Activated naive CD8-positive, alpha-beta T cell treated with anti-CD3 and anti-CD28 coated beads, Interleukin-2, amount 50 U/mL, for 24 hours (primary cell): ENCODE measurements at regions not wholly inside any gene's neighbourhood (a gene's known extent, or its start where the extent isn't known, plus 50 kb on each side); places are given as distances from the start of the nearest gene placed in this dataset.

Source experiments
- ATAC-seq: fragments of 150-1000 bp; cut with Tn5 transposase; one replicate; pipeline ENCODE4 v1.10.0; 2021
- DNase-seq: peaks from one replicate; pipeline ENCODE4 v3.0.0; 2021
- H3K27ac Mint-ChIP-seq: one replicate; pipeline ENCODE4 v1.8.0; 2021; ENCODE audit warnings: mild to moderate bottlenecking, mixed read lengths
- H3K27me3 Mint-ChIP-seq: one replicate; pipeline ENCODE4 v1.8.0; 2021; ENCODE audit warnings: mixed read lengths
- H3K36me3 Mint-ChIP-seq: one replicate; pipeline ENCODE4 v1.8.0; 2021; ENCODE audit warnings: low read depth, mixed read lengths
- H3K4me1 Mint-ChIP-seq: one replicate; pipeline ENCODE4 v1.8.0; 2021; ENCODE audit warnings: mixed read lengths
- H3K4me3 Mint-ChIP-seq: one replicate; pipeline ENCODE4 v1.8.0; 2021; ENCODE audit warnings: mild to moderate bottlenecking, moderate library complexity, mixed read lengths
- H3K9me3 Mint-ChIP-seq: one replicate; pipeline ENCODE4 v1.8.0; 2021; ENCODE audit warnings: mixed read lengths

GRCh38 chr12:116640281-116640680, 81.1 kb downstream of the MAP1LC3B2 start:
- ATAC-seq = no peak
- no peak for DNase-seq
- Mint-ChIP-seq H3K4me1 (peaks cover 5% of the 10 kb centered on the region), H3K4me3 (no peak overlapping the region), H3K9me3 (no peaks in the 10 kb centered on the region), H3K27me3 (peaks cover 5% of the 10 kb centered on the region), H3K27ac (no peak overlapping the region), H3K36me3 (no peaks in the 10 kb centered on the region)

GRCh38 chr12:116639765-116640164, 80.6 kb downstream of the MAP1LC3B2 start:
- ATAC-seq (no peak), DNase-seq (no peak)
- Mint-ChIP-seq H3K4me1 (peaks cover 6% of the 10 kb centered on the region), H3K27ac (no peak overlapping the region), H3K27me3 (peaks cover 7% of the 10 kb centered on the region), H3K4me3 (no peak overlapping the region), H3K36me3 (no peaks in the 10 kb centered on the region), H3K9me3 (no peaks in the 10 kb centered on the region)

GRCh38 chr12:116638376-116638775, 79.2 kb downstream of the MAP1LC3B2 start:
- no peak for DNase-seq
- no peak overlapping the region for H3K4me3 Mint-ChIP-seq
- no peaks in the 10 kb centered on the region for H3K36me3 Mint-ChIP-seq
- ATAC-seq = no peak
- H3K27me3 Mint-ChIP-seq = peaks cover 11% of the 10 kb centered on the region
- H3K27ac Mint-ChIP-seq = no peak overlapping the region
- no peaks in the 10 kb centered on the region for H3K9me3 Mint-ChIP-seq
- H3K4me1 Mint-ChIP-seq = peaks cover 6% of the 10 kb centered on the region

- DNase-seq (no peak), ATAC-seq (no peak)
- Mint-ChIP-seq H3K9me3 (no peaks in the 10 kb centered on the region), H3K36me3 (no peaks in the 10 kb centered on the region), H3K27ac (no peak overlapping the region), H3K4me1 (peaks cover 6% of the 10 kb centered on the region), H3K27me3 (peaks cover 11% of the 10 kb centered on the region), H3K4me3 (no peak overlapping the region)
Observed at GRCh38 chr12:116637589-116638150, 78.5 kb downstream of the MAP1LC3B2 start.

GRCh38 chr12:116636608-116637519, 77.7 kb downstream of the MAP1LC3B2 start:
- Mint-ChIP-seq H3K9me3 (no peaks in the 10 kb centered on the region), H3K4me3 (no peak overlapping the region), H3K27ac (no peak overlapping the region), H3K4me1 (peaks cover 6% of the 10 kb centered on the region), H3K36me3 (no peaks in the 10 kb centered on the region), H3K27me3 (peaks cover 11% of the 10 kb centered on the region)
- DNase-seq (no peak), ATAC-seq (no peak)

GRCh38 chr12:116635487-116635886, 76.3 kb downstream of the MAP1LC3B2 start:
- no peak for ATAC-seq
- Mint-ChIP-seq H3K4me3 (no peak overlapping the region), H3K27ac (no peak overlapping the region), H3K4me1 (peaks cover 6% of the 10 kb centered on the region), H3K27me3 (peaks cover 12% of the 10 kb centered on the region), H3K9me3 (no peaks in the 10 kb centered on the region), H3K36me3 (no peaks in the 10 kb centered on the region)
- no peak for DNase-seq

- no peak overlapping the region for H3K4me3 Mint-ChIP-seq
- DNase-seq = no peak
- H3K9me3 Mint-ChIP-seq = no peaks in the 10 kb centered on the region
- H3K27ac Mint-ChIP-seq = no peak overlapping the region
- peaks cover 6% of the 10 kb centered on the region for H3K4me1 Mint-ChIP-seq
- no peak for ATAC-seq
- peaks cover 13% of the 10 kb centered on the region for H3K27me3 Mint-ChIP-seq
- H3K36me3 Mint-ChIP-seq = no peaks in the 10 kb centered on the region
Observed at GRCh38 chr12:116633476-116633875, 74.3 kb downstream of the MAP1LC3B2 start.

- Mint-ChIP-seq H3K27me3 (peaks cover 13% of the 10 kb centered on the region), H3K9me3 (no peaks in the 10 kb centered on the region), H3K4me1 (peaks cover 6% of the 10 kb centered on the region), H3K4me3 (no peak overlapping the region), H3K36me3 (no peaks in the 10 kb centered on the region), H3K27ac (no peak overlapping the region)
- DNase-seq = no peak
- no peak for ATAC-seq
Observed at GRCh38 chr12:116631619-116632018, 72.4 kb downstream of the MAP1LC3B2 start.

GRCh38 chr12:116630762-116631161, 71.6 kb downstream of the MAP1LC3B2 start:
- Mint-ChIP-seq H3K27me3 (peaks cover 13% of the 10 kb centered on the region), H3K36me3 (no peaks in the 10 kb centered on the region), H3K4me3 (no peak overlapping the region), H3K27ac (no peak overlapping the region), H3K4me1 (peaks cover 6% of the 10 kb centered on the region), H3K9me3 (no peaks in the 10 kb centered on the region)
- no peak for ATAC-seq
- no peak for DNase-seq

- Mint-ChIP-seq H3K27me3 (peaks cover 7% of the 10 kb centered on the region), H3K4me3 (no peak overlapping the region), H3K27ac (no peak overlapping the region), H3K4me1 (no peaks in the 10 kb centered on the region), H3K9me3 (no peaks in the 10 kb centered on the region), H3K36me3 (no peaks in the 10 kb centered on the region)
- ATAC-seq (no peak), DNase-seq (no peak)
Observed at GRCh38 chr12:116629480-116629879, 70.3 kb downstream of the MAP1LC3B2 start.

GRCh38 chr12:116628989-116629388, 69.8 kb downstream of the MAP1LC3B2 start:
- Mint-ChIP-seq H3K9me3 (no peaks in the 10 kb centered on the region), H3K4me1 (no peaks in the 10 kb centered on the region), H3K27me3 (peaks cover 6% of the 10 kb centered on the region), H3K27ac (no peak overlapping the region), H3K36me3 (no peaks in the 10 kb centered on the region), H3K4me3 (no peak overlapping the region)
- no peak for ATAC-seq
- no peak for DNase-seq

- Mint-ChIP-seq H3K27ac (no peak overlapping the region), H3K4me1 (no peaks in the 10 kb centered on the region), H3K4me3 (no peak overlapping the region), H3K27me3 (peaks cover 4% of the 10 kb centered on the region), H3K9me3 (no peaks in the 10 kb centered on the region), H3K36me3 (no peaks in the 10 kb centered on the region)
- ATAC-seq = no peak
- DNase-seq = no peak
Observed at GRCh38 chr12:116628450-116628793, 69.2 kb downstream of the MAP1LC3B2 start.
